HepG2 (cell line): ENCODE measurements at regions not wholly inside any gene's neighbourhood (a gene's known extent, or its start where the extent isn't known, plus 50 kb on each side); places are given as distances from the start of the nearest gene placed in this dataset.

Experiments
- ATAC-seq: fragments of 200-7000 bp; cut with Tn5 transposase; 3 replicates; pipeline ENCODE4 v1.9.1; 2020; ENCODE audit warnings: mild to moderate bottlenecking, moderate library complexity
- BruUV-seq: library from RNA; stranded (reverse); fragments of 400-500 nt; replicated peaks from 2 replicates; lab custom pipeline; 2021; lab: Mats Ljungman, UMichigan
- CTCF ChIA-PET: fragments of 300-600 bp; formaldehyde crosslinking; extraction: SDS; loops from one replicate; lab custom pipeline; 2021; ENCODE audit warnings: low total read pairs, inconsistent platforms, low intra/inter-chr PET ratio; lab: Yijun Ruan, JAX
- POLR2A ChIA-PET: fragments of 350-600 bp; sonication (Branson Sonifier 250); formaldehyde crosslinking; loops from one replicate; lab custom pipeline; 2020; ENCODE audit warnings: antibody characterized with exemption, inconsistent platforms; lab: Yijun Ruan, JAX
- DNase-seq: peaks from one replicate; pipeline ENCODE4 v3.0.0-alpha.2; 2015; ENCODE audit warnings: low spot score
- FAIRE-seq: peaks from 3 replicates; lab custom pipeline; 2011; peaks lifted over from hg19 to GRCh38; lab: Jason Lieb, UNC
- H2AFZ ChIP-seq: one replicate; pipeline ENCODE4 v1.6.1; 2011; ENCODE audit warnings: low read length, inconsistent platforms
- H3K27ac ChIP-seq: fragments of 300-600 bp; 3 replicates; pipeline ENCODE4 v1.8.0; 2011; ENCODE audit warnings: mixed run types, mild to moderate bottlenecking, mixed read lengths, low read length, inconsistent platforms; ENCODE audit not compliant: insufficient read depth; ENCODE audit errors: extremely low read length
- H3K27me3 ChIP-seq, 2 experiments: fragments of 200-600 bp in 1 of 2; 2 replicates in 1 of 2; 3 replicates in 1 of 2; pipeline versions ENCODE4 v1.6.0 to v1.8.0; 2011; ENCODE audit warnings: low read length in 2 of 2, mild to moderate bottlenecking in 2 of 2, moderate library complexity in 2 of 2, inconsistent platforms in 1 of 2; ENCODE audit not compliant: insufficient read depth in 2 of 2, control insufficient read depth in 1 of 2
- H3K36me3 ChIP-seq, 2 experiments: fragments of 200-600 bp in 1 of 2; replicated peaks in 1 of 2; 2 replicates in 1 of 2; 3 replicates in 1 of 2; pipeline versions ENCODE4 v1.5.1 to v1.8.0; 2011; ENCODE audit warnings: low read length in 2 of 2, inconsistent platforms in 1 of 2; ENCODE audit not compliant: insufficient read depth in 2 of 2, control insufficient read depth in 1 of 2
- H3K4me1 ChIP-seq: 2 replicates; pipeline ENCODE4 v1.5.1; 2012; ENCODE audit warnings: low read length, inconsistent platforms; ENCODE audit not compliant: insufficient read depth
- H3K4me2 ChIP-seq: 2 replicates; pipeline ENCODE4 v1.6.0; 2011; ENCODE audit warnings: low read depth, low read length, inconsistent platforms
- H3K4me3 ChIP-seq, 3 experiments: fragments of 200-600 bp in 1 of 3; sonication (generic), shearing (Covaris generic) in 1 of 3; replicated peaks in 1 of 3; 2 replicates each; pipeline ENCODE4 v1.5.1; 2011 to 2016; ENCODE audit warnings: low read length in 3 of 3, inconsistent platforms in 2 of 3, low read depth in 2 of 3, mild to moderate bottlenecking in 2 of 3, control low read depth in 1 of 3, mixed read lengths in 1 of 3; ENCODE audit not compliant: insufficient read depth in 1 of 3
- H3K79me2 ChIP-seq: one replicate; pipeline ENCODE4 v1.6.1; 2011; ENCODE audit warnings: low read length, inconsistent platforms; ENCODE audit not compliant: insufficient read depth
- H3K9ac ChIP-seq: 2 replicates; pipeline ENCODE4 v1.6.0; 2011; ENCODE audit warnings: mild to moderate bottlenecking, low read depth, low read length, inconsistent platforms; ENCODE audit not compliant: insufficient read depth
- H3K9me3 ChIP-seq: 2 replicates; pipeline ENCODE4 v1.5.1; 2012; ENCODE audit warnings: mild to moderate bottlenecking, low read length
- H4K20me1 ChIP-seq: 2 replicates; pipeline ENCODE4 v1.6.0; 2011; ENCODE audit warnings: inconsistent platforms, mild to moderate bottlenecking, low read length, moderate library complexity; ENCODE audit not compliant: insufficient read depth
- CAMTA2 ChIP-seq: sonication (generic); formaldehyde crosslinking; IDR thresholded peaks from 2 replicates; pipeline ENCODE4 v1.4.0; 2020; ENCODE audit warnings: mild to moderate bottlenecking, missing genetic modification reagents, borderline replicate concordance
- HNRNPL ChIP-seq: fragments of 200-400 bp; formaldehyde crosslinking; IDR thresholded peaks from 2 replicates; pipeline ENCODE4 v1.6.1; 2017; ENCODE audit warnings: mild to moderate bottlenecking, low read depth, low read length
- KLF9 ChIP-seq: IDR thresholded peaks from 2 replicates; pipeline ENCODE4 v1.6.1; 2016; ENCODE audit warnings: low read depth
- PHB2 ChIP-seq: fragments of 450-650 bp; IDR thresholded peaks from 2 replicates; pipeline ENCODE4 v1.6.1; 2018; ENCODE audit not compliant: partially characterized antibody
- PRDM4 ChIP-seq: sonication (generic); formaldehyde crosslinking; IDR thresholded peaks from 2 replicates; pipeline ENCODE4 v1.9.0; 2021; ENCODE audit warnings: missing genetic modification reagents, borderline replicate concordance
- SCMH1 ChIP-seq: sonication (generic); formaldehyde crosslinking; IDR thresholded peaks from 2 replicates; pipeline ENCODE4 v1.9.0; 2021; ENCODE audit warnings: missing genetic modification reagents, mild to moderate bottlenecking, borderline replicate concordance
- SKIL ChIP-seq: sonication (generic); formaldehyde crosslinking; IDR thresholded peaks from 2 replicates; pipeline ENCODE4 v1.8.0; 2022; ENCODE audit warnings: missing genetic modification reagents, mild to moderate bottlenecking, moderate library complexity, borderline replicate concordance
- SMAD9 ChIP-seq: sonication (generic); formaldehyde crosslinking; IDR thresholded peaks from 2 replicates; pipeline ENCODE4 v1.5.1; 2020; ENCODE audit warnings: mild to moderate bottlenecking, missing genetic modification reagents
- TCF12 ChIP-seq, 2 experiments: fragments of 450-650 bp in 1 of 2; sonication (generic) in 1 of 2; formaldehyde crosslinking in 1 of 2; IDR thresholded peaks; 2 replicates each; pipeline versions ENCODE4 v1.6.1 to v1.8.0; 2017 to 2022; ENCODE audit warnings: antibody characterized with exemption in 1 of 2, mild to moderate bottlenecking in 1 of 2, missing genetic modification reagents in 1 of 2, moderate library complexity in 1 of 2
- TEAD3 ChIP-seq: optimal IDR thresholded peaks from 2 replicates; pipeline ENCODE3; 2016; ENCODE audit warnings: borderline replicate concordance
- ZNF235 ChIP-seq: sonication (generic); formaldehyde crosslinking; IDR thresholded peaks from 2 replicates; pipeline ENCODE4 v1.8.1; 2023; ENCODE audit warnings: mild to moderate bottlenecking, missing genetic modification reagents, borderline replicate concordance
- ZNF383 ChIP-seq: sonication (generic); formaldehyde crosslinking; IDR thresholded peaks from 2 replicates; pipeline ENCODE4 v1.4.0; 2020; ENCODE audit warnings: missing genetic modification reagents, mild to moderate bottlenecking, borderline replicate concordance
- in situ Hi-C: cut with HindIII; loops from 2 replicates; pipeline ENCODE4 v1.10.0; 2017; ENCODE audit warnings: low pct_unique_long_range_greater_than_20kb; ENCODE audit not compliant: extremely low pct_ligation_motif_present
- intact Hi-C: fragments of 100-400 bp; cut with micrococcal nuclease; formaldehyde crosslinking; loops from one replicate; pipeline ENCODE4 v1.10.0; 2022; ENCODE audit not compliant: unreplicated experiment
- TF ChIP-seq, protein P1 (sequence below): sonication (generic); formaldehyde crosslinking; IDR thresholded peaks from 2 replicates; pipeline ENCODE4 v1.5.0; 2020; ENCODE audit warnings: mild to moderate bottlenecking, missing genetic modification reagents, borderline replicate concordance
- TF ChIP-seq, protein P2 (sequence below): sonication (generic); formaldehyde crosslinking; IDR thresholded peaks from 2 replicates; pipeline ENCODE4 v1.5.0; 2020; ENCODE audit warnings: missing genetic modification reagents, mild to moderate bottlenecking, borderline replicate concordance
- TF ChIP-seq, protein P3 (sequence below): sonication (generic); formaldehyde crosslinking; conservative IDR thresholded peaks from 2 replicates; pipeline ENCODE4 v1.4.0; 2020; ENCODE audit warnings: missing genetic modification reagents

GRCh38 chr13:89057274-89057673, 1386.1 kb downstream of the SLITRK5 start:
- H2AFZ ChIP-seq, result no peak overlapping the region
- CTCF ChIA-PET, result no interaction called here

More at GRCh38 chr13:89057274-89057673, 1386.1 kb downstream of the SLITRK5 start:
- intact Hi-C loops (no loop called here), in situ Hi-C loops (loop anchor here (25.0 kb wide), 1 partner anchor 995 kb away; no protein-coding TSS in a partner anchor)
- BruUV-seq, result no TSS peak
- no peaks in the 10 kb centered on the region for H3K9me3 ChIP-seq
- POLR2A ChIA-PET, result no interaction called here
- ATAC-seq (no peak), FAIRE-seq (no peak), DNase-seq (no peak)
- no peaks in the 10 kb centered on the region for H4K20me1 ChIP-seq
- H3K4me3 ChIP-seq, result no peak overlapping the region
- H3K27ac ChIP-seq, result no peak overlapping the region
- H3K36me3 ChIP-seq, result no peaks in the 10 kb centered on the region
- TF ChIP-seq ZNF383 (CRISPR knock-in tag) (no peak), CAMTA2 (CRISPR knock-in tag) (no peak), TCF12 (IDR thresholded peaks at IDR 0.05) (no peak), TCF12 (CRISPR knock-in tag; IDR thresholded peaks at IDR 0.05) (no peak), SKIL (CRISPR knock-in tag) (no peak), PRDM4 (CRISPR knock-in tag) (no peak), SCMH1 (CRISPR knock-in tag) (no peak), KLF9 (CRISPR knock-in tag) (no peak), SMAD9 (no peak), PHB2 (no peak), TEAD3 (CRISPR knock-in tag) (no peak), ZNF235 (CRISPR knock-in tag) (no peak), HNRNPL (no peak)
- TF ChIP-seq, protein P1, sequence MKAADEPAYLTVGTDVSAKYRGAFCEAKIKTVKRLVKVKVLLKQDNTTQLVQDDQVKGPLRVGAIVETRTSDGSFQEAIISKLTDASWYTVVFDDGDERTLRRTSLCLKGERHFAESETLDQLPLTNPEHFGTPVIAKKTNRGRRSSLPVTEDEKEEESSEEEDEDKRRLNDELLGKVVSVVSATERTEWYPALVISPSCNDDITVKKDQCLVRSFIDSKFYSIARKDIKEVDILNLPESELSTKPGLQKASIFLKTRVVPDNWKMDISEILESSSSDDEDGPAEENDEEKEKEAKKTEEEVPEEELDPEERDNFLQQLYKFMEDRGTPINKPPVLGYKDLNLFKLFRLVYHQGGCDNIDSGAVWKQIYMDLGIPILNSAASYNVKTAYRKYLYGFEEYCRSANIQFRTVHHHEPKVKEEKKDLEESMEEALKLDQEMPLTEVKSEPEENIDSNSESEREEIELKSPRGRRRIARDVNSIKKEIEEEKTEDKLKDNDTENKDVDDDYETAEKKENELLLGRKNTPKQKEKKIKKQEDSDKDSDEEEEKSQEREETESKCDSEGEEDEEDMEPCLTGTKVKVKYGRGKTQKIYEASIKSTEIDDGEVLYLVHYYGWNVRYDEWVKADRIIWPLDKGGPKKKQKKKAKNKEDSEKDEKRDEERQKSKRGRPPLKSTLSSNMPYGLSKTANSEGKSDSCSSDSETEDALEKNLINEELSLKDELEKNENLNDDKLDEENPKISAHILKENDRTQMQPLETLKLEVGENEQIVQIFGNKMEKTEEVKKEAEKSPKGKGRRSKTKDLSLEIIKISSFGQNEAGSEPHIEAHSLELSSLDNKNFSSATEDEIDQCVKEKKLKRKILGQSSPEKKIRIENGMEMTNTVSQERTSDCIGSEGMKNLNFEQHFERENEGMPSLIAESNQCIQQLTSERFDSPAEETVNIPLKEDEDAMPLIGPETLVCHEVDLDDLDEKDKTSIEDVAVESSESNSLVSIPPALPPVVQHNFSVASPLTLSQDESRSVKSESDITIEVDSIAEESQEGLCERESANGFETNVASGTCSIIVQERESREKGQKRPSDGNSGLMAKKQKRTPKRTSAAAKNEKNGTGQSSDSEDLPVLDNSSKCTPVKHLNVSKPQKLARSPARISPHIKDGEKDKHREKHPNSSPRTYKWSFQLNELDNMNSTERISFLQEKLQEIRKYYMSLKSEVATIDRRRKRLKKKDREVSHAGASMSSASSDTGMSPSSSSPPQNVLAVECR (CRISPR knock-in tag), result no peak
- TF ChIP-seq, protein P2, sequence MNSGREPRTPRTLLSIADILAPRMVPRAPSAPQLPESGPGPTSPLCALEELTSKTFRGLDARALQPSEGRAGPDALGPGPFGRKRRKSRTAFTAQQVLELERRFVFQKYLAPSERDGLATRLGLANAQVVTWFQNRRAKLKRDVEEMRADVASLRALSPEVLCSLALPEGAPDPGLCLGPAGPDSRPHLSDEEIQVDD (CRISPR knock-in tag), result no peak
- TF ChIP-seq, protein P3, sequence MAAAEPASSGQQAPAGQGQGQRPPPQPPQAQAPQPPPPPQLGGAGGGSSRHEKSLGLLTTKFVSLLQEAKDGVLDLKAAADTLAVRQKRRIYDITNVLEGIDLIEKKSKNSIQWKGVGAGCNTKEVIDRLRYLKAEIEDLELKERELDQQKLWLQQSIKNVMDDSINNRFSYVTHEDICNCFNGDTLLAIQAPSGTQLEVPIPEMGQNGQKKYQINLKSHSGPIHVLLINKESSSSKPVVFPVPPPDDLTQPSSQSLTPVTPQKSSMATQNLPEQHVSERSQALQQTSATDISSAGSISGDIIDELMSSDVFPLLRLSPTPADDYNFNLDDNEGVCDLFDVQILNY, result no peak
- no peak overlapping the region for H3K4me2 ChIP-seq
- no peaks in the 10 kb centered on the region for H3K27me3 ChIP-seq
- H3K4me1 ChIP-seq, result peaks cover 6% of the 10 kb centered on the region
- H3K79me2 ChIP-seq, result no peaks in the 10 kb centered on the region
- no peak overlapping the region for H3K9ac ChIP-seq
